ENCODE measurements at regions not wholly inside any gene's neighbourhood (a gene's known extent, or its start where the extent isn't known, plus 50 kb on each side); places are given as distances from the start of the nearest gene placed in this dataset.

DNA sequence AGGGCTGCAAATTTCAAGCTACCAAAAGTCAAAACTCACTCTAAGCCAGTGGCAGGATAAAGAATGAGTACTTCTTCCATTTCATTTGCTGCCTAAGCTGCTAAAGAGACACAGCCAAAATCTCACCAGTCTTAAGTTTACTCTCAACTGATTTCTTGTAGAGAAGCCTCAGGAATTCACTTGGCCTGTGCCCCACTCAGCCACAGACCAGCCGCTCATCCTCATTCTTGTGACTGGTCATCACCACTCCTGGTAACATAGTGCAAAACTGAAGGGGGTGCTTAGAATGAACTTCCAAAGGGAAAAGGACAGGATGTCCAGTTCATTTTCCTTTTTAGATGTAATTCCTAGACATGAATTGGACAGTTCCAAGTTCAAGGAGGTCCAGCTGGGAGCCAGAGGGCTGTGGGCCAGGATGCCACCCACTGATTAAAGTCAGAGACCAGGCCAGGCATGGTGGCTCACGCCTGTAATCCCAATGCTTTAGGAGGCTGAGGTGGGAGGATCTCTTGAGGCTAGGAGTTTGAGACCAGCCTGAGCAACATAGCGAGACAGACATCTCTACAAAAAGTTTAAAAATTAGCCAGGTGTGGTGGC lies 72.7 kb upstream of the RANBP3L start:
- TF ChIP-seq, protein P1, sequence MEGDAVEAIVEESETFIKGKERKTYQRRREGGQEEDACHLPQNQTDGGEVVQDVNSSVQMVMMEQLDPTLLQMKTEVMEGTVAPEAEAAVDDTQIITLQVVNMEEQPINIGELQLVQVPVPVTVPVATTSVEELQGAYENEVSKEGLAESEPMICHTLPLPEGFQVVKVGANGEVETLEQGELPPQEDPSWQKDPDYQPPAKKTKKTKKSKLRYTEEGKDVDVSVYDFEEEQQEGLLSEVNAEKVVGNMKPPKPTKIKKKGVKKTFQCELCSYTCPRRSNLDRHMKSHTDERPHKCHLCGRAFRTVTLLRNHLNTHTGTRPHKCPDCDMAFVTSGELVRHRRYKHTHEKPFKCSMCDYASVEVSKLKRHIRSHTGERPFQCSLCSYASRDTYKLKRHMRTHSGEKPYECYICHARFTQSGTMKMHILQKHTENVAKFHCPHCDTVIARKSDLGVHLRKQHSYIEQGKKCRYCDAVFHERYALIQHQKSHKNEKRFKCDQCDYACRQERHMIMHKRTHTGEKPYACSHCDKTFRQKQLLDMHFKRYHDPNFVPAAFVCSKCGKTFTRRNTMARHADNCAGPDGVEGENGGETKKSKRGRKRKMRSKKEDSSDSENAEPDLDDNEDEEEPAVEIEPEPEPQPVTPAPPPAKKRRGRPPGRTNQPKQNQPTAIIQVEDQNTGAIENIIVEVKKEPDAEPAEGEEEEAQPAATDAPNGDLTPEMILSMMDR (IDR thresholded peaks at IDR 0.05) = no peak
- TF ChIP-seq POLR2A (IDR thresholded peaks at IDR 0.05) = no peak

All from thyroid gland (tissue), 4 donors.